HG03108 (cell line): ENCODE measurements at regions not wholly inside any gene's neighbourhood (a gene's known extent, or its start where the extent isn't known, plus 50 kb on each side); places are given as distances from the start of the nearest gene placed in this dataset.

Experiments used
- ATAC-seq: cut with Tn5 transposase; IDR thresholded peaks from one replicate; pipeline ENCODE4 v1.9.1; 2021; ENCODE audit warnings: moderate library complexity; ENCODE audit not compliant: unreplicated experiment

DNA sequence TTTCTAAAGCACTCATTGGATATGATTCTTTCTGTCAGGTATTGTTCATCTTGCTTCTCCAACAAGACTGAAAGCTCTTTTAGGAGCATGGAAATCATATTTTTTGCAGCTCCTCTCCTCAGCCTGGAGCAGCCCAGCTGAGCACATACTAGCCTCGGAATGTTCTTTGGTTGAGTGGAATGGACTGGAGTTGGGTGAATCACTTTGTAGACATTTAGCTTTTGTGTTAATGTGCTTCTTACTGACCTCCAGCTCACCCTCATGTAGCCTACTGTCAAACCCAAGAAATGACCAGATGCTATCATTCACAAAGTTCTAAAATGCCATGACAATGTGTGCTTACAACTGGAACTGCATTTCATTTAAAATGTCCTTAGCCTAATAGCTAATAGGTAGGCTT, 161.1 kb downstream of the NUAK1 start:
- ATAC-seq = no peak

DNA sequence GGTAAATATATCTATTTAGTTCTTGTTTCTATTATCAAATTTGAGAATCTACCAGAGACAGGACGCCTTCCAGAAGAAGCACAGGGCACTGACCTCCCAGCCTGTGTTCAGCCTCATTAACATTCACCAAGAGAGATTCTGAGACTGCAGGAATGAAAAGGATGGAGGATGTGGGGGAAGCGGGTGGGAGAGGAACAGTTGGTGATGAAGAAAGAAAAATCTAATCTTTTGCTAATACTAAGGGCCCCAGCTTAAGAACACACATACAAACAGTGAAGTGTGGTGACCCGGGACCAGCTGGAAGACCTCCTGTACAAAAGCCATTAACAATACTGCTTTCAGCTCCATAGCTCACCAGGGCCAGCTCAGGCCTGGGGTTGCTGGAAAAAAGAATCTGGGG, 160.5 kb downstream of the NUAK1 start:
- no peak for ATAC-seq

DNA sequence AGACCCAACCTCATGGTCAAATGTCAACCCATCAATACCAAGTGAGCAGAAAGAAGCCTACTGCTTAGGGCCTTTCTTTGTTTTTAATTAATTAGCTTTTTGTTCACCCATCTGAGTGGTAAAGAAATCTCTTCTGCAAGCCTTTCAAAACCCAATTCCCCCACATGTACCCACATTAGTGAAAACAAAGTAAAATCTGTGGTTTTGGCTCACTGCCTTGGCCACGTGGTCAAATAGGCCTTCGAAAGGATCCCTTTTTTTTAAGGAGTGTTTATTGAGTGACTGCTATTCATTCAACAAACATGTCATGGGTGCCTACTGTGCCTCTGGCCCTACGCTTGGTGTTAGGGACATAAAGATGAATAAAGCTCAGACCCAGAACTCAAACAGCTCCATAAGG, 160.1 kb downstream of the NUAK1 start:
- no peak for ATAC-seq

DNA sequence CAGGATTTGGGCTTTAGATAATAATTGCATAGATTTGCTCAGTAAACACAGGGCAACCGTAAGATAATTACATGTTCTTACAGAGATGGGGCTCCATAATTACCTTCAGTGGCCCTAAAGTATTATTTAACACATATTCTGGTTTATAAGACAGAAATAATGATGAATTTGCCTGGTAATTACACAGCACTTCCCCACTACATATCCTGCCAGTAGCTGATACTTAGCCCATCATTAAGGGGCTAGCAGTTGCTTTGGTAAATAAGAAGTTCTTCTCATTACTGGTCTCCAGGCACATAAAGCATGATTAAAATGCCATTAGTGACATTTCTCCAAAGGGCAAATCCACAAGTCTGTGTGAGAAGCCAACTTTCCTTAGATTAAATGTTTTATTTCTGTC, 158.7 kb downstream of the NUAK1 start:
- ATAC-seq = no peak

DNA sequence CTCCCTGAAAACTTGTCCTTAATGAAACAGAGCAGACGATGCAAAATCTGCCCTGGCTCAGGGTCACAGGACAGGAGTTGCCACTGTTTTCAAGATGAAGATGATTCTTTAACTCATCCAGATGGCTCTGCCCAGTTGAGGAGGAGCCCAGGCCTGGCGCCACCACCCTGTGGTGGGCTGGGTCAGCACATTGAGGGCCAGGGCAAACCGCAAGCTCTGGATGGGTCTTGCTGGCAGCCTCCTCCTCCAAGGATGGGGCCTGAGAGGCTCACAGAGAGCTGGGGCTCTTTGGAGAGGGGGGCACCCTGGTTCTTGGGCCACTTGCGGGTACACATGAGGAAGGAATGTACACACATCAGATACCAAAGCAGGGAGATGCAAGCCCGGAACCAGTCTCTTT, 158.2 kb downstream of the NUAK1 start:
- ATAC-seq = no peak

DNA sequence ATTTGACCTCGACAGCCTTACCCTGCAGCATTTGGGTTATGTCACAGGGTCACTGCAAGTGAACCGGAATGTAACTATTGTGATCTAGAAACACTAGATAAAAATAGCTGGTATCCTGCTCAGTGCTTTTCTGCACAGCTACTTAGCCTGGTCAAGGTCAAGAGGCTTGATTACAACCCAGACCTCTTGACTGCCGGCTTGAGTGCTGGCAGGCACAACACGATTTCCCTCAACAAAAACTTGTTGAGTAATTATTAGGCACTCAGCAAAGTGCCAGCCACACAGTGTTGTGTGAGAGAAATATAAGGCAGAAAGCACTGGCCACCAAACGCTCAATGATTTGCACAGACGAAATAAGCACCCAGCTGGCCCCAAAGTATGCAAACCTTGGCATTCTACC, 156.7 kb downstream of the NUAK1 start:
- no peak for ATAC-seq

DNA sequence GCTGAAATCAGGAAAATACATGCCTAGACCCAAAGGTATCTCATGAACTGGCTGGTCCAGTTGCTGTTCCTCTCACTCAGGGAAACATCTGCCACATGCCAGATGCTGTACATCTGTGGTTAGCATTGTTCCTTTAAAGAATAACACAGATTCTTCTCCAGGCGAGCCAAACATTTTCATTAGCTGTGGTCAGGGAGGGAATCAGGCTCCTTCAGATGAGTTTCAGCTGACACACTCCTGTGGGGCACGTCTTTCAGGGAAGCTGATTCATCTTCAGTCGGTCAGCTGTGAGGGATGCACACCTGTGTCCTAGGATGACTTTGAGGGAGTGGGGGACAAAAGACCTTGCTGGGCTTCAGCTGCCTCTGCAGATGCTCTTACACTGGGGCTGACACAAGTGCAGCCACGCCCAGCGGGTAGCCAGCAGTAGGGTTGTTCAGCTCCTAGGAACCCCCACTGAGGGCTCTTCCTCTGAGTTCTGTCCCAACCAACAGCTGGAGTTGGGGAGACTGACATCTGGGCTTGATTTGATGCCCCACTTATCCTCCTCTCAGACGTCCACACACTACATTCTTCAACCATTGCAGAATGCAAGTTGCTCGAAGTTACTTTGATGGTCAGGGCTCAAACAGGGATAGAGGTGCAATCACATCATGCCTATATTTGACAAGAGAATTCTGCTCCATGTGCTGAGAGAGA, 155.0 kb downstream of the NUAK1 start:
- no peak for ATAC-seq

DNA sequence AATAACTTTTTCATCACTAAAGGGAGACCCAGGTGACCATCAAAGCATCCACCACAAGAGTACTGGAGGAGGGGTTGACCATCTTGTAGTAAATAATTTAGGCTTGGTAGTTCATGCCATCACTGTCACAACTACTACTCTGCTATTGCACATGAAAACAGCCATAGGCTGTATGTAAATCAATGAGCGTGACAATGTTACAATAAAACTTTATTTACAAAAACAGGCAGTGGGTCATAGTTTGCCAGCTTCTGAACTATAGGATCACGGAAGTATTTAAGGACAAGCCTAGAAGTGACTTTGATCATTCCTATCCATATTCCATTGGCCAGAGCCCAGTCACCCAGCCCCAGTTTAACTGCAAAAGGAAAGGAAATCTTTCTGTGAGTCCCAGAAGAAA, 153.4 kb downstream of the NUAK1 start:
- no peak for ATAC-seq

DNA sequence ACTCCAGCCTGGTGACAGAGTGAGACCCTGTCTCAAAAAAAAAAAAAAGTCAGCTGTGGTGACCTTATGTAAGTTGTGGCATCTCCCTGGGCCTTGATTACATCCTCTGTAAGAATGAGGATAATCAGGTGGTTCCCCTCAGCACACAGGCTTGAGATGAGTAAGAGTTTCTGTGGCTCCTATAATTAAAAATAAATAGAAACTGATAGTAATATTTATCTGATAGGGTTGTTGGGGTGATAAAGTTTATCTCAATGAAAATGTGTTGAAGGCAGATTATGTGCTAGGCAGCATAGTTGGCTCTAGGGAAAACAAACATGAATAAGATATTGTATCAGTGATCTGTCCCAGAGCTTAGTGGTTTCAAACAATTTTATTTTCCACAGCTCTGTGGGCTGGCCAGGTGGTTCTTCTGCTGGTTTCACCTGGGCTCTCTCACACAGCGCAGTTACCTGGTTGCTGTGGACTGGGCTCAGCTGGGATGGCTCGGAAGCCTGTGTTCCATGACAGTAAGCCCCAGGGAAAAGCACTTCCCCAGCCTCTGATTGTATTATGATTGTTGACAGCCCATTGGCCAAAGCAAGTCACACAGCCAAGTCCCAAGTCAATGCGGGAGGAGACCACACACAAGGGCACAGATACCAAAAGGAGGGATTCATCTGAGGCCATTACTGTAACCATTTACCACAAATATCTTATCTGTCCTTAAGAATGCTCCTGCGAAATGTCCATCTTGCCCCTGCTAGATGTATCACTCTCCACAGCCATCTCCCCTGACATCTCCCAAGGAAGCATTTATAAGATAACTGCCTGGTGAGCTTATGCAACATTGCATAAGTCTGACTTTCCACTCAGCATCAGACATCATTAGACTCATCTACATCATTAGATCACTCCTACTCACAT, 151.7 kb downstream of the NUAK1 start:
- no peak for ATAC-seq

DNA sequence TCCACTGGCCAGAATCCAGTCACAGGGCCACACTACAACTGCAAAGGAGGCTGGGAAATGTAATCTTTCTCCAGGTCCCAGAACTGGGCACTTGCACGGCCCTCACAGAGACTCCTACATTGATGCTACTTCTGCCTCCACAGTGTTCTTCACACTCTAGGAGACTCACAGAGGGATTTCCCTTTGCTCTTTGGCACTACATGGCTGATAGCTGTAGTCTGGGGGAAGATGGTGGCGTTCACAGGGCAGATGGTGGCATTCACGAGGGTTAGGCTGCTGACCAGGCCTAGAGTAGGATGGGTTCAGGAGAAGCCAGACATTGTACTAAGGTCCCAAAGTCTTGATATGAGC, 151.1 kb downstream of the NUAK1 start:
- ATAC-seq = no peak

DNA sequence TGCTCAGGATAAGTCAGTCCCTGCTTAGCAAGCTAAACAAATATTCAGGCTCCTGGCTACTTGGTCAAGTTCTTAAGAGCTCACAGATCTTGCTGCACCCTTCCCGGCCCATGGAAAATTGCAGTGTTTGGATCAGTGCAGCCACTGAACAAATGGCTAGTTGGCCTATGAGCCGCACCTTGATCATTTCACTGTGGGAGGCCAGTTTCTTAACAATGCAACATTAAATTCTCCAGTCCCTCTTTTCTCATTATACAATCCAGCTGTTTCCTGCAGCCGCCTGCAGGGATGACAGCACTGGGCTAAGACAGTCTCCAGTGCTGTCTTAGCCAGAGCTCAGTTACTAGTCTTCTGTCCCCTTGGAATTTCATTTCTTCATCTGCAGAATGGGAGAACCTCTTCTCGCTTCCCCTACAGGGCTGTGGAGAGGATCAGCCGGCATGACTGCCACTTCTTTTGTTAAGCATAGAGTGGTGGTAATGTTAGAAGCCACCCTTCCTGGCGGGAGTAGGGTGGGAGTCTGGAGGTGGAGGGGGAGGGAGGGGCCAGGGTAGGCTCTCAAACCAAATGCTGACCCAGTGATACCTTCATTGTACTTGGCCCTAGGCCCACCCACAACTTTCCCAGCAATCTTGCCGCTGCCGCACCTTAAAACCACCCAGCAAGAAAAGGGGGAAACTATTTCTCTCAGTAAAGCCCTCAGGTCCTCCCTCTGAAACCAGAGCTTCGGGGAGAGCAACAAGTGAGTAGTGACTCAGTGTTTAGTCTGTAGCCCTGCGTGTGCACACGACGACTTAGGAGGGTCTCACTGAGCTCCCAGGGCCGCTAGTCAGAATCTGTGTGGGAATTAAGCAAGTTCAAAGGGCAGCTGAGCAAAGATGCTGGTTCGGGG, 145.7 kb downstream of the NUAK1 start:
- no peak for ATAC-seq

DNA sequence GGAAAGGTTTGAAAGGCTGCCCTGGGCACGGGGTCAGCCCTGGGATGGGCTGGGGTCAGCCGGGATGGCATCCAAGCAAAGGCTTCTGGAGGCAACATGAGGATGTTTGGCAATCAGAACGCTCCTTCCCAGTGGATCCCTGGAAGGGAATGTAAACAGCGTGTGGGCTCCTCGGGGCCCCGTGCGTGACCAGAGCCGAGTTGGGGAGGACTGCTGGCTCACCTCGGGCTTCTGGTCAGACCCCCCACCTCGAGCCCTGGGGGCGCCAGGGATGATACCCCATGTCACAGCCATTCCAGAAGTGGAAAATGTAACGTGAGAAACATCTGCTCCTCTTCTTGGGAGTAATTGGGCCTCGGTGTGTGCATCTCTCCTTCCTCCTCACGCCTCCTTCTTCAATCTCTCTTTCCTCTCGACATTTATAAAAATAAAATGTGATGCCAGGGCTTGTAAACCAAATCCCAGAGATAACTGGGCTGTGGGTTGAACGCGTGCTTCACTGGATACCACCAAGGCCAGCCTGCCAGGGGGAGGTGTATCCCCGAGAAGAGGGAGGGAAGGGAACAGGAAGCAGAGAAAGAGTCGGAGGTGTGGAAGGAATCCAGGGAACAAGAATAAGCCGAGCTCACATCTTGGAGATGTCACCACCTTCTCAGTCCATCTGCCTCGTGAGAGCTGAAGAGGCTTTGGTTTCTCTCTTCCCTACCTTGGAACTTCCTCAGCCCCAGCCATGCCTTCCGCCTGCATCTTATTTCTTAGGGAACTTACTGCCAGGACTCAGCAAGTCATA, 144.8 kb downstream of the NUAK1 start:
- ATAC-seq = no peak

DNA sequence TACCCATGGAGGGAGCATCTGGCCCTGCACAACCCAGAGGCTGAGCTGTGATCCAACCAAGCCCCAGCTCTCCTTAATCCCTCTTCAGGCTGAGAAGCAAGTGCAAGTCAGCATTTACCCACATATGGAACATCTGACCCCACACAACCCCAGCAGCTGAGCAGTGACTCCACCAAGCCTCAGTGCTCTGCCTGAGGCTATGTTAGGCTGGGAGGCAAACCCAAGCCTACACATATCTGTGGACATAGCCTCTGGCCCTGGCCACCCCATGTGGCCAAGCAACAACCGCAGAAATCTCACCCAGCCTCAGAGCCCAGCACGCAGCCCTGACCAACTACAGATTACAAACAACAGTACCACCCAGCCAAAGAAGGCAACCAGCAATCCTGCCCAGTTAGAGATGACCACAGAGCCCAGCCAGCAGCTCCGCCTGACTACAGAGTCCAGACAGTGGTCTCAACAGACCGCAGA, 142.8 kb downstream of the NUAK1 start:
- ATAC-seq = no peak

DNA sequence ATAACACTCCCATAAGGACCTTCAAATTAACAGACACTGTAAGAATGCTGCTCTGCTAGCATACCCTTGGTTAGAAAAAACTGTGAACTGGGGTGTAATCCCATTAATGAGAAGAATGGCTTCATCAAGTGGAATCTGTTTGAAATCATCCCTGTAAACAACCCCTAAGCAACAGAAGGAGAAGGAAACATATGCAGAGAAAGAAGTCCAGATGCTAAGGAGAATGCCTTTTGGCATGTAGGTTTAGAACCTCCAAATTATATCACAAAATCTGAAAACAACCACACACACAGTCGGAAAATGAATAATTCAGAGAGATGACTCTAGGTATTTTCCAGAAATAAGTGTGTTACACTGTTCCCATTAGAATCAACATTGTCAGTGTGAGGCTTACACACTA, 140.2 kb downstream of the NUAK1 start:
- no peak for ATAC-seq

DNA sequence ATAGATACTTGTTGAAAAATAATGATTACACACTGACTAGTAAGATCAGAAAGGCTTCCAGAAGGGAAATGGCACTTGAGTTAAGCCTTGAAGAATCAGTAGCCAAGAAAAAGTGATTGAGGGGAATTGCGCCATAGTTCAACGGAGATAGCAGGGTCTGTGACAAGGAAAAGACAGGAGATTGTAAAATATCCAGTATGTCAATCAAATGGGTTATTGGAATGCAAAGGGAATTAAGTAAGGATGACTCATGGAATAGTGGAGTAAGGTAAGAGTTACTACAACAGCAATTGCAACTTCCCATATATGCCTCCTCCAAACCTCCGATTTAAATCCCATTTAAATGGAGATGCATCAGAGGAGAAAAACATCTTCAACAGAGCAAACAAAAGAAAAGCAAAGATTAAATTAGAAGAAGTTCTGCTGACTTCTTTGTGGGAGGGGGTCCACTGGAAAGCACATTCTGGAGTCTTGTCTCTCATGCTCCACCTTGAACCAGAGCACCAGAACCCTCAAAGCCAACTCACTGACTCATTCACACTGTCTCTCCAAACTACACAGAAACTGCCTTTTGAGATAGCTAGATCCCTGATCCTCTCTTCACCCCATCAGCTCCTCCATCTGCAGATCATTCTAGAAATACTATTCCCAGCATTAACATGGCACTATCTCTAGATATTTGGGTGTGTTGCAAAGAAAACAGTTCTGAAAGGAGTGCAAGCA, 138.2 kb downstream of the NUAK1 start:
- ATAC-seq = no peak

DNA sequence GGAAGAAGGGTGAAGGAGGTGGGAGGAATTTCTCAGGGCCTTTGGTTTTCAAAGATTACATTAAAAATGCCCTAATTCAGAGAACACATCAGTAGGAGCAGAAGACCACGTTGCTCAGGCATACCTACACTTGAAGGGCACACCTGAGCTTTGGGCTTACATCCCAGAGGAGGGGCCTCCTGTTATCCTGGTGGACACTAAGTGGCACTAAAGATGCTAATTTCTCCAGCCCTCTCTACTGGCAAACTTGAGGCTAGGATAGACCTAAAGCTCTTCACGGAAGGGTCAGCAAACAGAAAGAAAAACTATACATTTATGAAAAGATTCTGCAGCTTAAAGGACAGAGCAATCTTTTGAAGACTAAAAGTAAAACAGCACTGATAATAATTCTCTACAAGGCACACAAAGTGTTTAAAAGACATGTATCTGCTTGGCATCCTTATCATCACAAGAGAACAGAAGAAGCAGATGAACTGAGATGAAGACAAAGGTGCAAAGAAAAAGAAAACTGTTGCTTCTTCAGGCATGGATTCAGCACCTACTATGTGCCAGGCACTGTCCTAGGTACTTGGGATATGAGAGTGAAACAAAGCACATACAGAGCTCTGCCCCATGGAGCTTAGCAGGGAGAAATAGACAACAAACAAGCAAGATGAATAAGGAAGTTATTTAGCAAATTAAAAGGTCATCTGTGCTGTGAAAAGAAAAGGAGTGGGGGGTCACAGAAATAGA, 137.5 kb downstream of the NUAK1 start:
- ATAC-seq = no peak

DNA sequence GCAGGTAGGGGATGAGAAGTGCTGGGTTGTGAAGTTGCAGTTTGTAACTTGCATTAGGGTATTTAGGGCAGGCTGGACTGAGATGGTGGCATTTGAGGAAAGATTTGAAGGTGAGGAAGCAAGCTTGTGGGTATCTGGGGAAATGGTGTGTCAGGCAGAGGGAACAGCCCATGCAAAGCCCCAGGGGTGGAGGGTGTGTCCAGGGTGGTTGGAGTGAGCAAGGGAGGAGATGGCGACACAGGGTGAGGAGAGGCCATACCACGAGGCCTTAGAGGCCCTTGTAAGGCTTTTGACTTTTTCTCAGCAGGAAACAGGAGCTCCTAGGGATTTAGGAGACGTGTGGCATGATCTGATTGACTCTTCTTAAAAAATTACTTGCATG, 136.9 kb downstream of the NUAK1 start:
- ATAC-seq = no peak

DNA sequence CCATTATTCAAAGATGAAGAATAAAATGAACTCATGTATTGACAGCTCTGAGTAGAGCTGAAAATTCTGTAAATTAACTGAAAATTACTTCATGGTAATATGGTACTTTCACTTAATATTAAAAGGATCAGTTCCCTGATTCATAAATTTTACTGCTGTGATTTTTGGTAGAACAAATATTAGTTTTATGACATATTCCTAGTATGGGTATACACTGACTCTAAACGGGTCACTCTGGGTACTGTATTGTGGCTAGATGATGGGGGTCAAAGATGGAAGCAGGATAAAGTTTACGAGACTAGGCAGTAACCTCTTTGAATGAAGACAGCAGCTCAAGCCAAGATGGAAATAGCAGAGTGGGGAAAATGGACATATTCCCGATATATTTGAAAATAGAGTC, 135.5 kb downstream of the NUAK1 start:
- ATAC-seq = no peak

DNA sequence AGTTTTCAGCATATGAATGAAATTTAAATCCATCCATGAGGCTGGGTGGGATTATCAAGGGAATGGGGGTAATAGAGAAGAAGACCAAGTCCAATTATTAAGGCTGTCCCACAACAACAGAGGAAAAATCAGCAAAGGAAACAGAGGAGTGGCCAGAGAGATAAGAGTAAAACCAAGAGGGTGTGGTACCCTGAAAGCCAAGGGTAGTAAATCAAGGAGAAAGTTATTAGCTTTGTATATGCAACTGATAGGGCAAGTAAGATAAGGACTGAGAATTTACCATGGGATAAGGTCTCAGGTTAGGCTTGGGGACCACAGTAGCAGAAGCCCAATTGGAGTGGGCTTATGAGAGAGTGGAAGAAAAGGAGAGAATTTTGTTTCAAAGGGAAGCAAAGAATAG, 134.5 kb downstream of the NUAK1 start:
- ATAC-seq = no peak
